SK-N-MC (cell line): ENCODE measurements at regions not wholly inside any gene's neighbourhood (a gene's known extent, or its start where the extent isn't known, plus 50 kb on each side); places are given as distances from the start of the nearest gene placed in this dataset.

Source experiments
- DNase-seq: peaks from one replicate; pipeline ENCODE4 v3.0.0-alpha.2; 2011; ENCODE audit warnings: low read depth, low spot score
- H3K27ac ChIP-seq: fragments of 200-600 bp; sonication (generic); 2 replicates; pipeline ENCODE4 v1.5.1; 2016; ENCODE audit warnings: mixed run types
- H3K36me3 ChIP-seq: fragments of 200-600 bp; sonication (generic); 2 replicates; pipeline ENCODE4 v1.6.1; 2017; ENCODE audit warnings: antibody characterized with exemption, low read length, mixed read lengths; ENCODE audit not compliant: insufficient read depth
- H3K4me3 ChIP-seq: fragments of 200-600 bp; sonication (generic); 2 replicates; pipeline ENCODE4 v1.5.1; 2016
- H3K9ac ChIP-seq: fragments of 200-600 bp; sonication (generic); 2 replicates; pipeline ENCODE4 v1.8.0; 2017; ENCODE audit warnings: mixed run types, mixed read lengths; ENCODE audit not compliant: insufficient read length
- H3K9me3 ChIP-seq: fragments of 200-600 bp; sonication (generic); 2 replicates; pipeline ENCODE4 v1.6.1; 2017; ENCODE audit warnings: low read depth, mild to moderate bottlenecking, antibody characterized with exemption, low read length, moderate library complexity, mixed read lengths
- EZH2 ChIP-seq: fragments of 200-600 bp; sonication (generic); IDR thresholded peaks from one replicate; pipeline ENCODE4 v1.6.1; 2017; ENCODE audit warnings: antibody characterized with exemption
- FOXP2 ChIP-seq: optimal IDR thresholded peaks from 2 replicates; pipeline ENCODE3; 2011; ENCODE audit warnings: mild to moderate bottlenecking, moderate library complexity; ENCODE audit not compliant: insufficient read depth; ENCODE audit errors: extremely low read length, control extremely low read depth
- POLR2AphosphoS5 ChIP-seq: IDR thresholded peaks from 2 replicates; pipeline ENCODE4 v1.6.1; 2012; ENCODE audit warnings: mild to moderate bottlenecking, low read depth, low read length, borderline replicate concordance

DNA sequence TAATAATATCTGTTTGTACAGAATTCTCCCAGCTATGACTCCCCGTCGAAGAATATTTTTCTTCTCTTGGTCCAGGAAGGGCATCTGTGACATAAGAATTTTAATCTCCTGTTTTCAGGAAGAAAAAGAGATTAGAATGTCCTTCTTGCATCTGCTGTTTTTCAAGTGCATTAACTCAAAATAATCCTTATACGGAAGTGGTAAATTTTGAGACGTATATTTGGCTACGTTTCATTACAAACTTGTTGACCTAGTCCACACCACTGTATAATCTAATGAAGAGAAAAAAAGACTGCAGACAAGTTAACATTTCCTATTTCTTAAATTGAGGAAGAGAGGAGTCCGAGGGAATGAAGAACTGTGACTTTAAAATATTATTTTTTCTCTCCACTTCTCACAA is 959.9 kb downstream of the DIAPH3 start:
- H3K9me3 ChIP-seq = no peaks in the 10 kb centered on the region
- DNase-seq = no peak
- no peaks in the 10 kb centered on the region for H3K36me3 ChIP-seq
- no peak for TF ChIP-seq EZH2
- TF ChIP-seq FOXP2 = no peak
- no peak for TF ChIP-seq POLR2AphosphoS5
- no peak overlapping the region for H3K4me3 ChIP-seq
- H3K9ac ChIP-seq = no peak overlapping the region
- no peak overlapping the region for H3K27ac ChIP-seq

GRCh38 chr13:59205501-59205900 is 958.2 kb downstream of the DIAPH3 start:
- Histone ChIP-seq H3K36me3 (no peaks in the 10 kb centered on the region), H3K9ac (no peak overlapping the region), H3K9me3 (no peaks in the 10 kb centered on the region), H3K27ac (no peak overlapping the region), H3K4me3 (no peak overlapping the region)
- TF ChIP-seq EZH2 (no peak), POLR2AphosphoS5 (no peak), FOXP2 (no peak)
- DNase-seq = no peak

DNA sequence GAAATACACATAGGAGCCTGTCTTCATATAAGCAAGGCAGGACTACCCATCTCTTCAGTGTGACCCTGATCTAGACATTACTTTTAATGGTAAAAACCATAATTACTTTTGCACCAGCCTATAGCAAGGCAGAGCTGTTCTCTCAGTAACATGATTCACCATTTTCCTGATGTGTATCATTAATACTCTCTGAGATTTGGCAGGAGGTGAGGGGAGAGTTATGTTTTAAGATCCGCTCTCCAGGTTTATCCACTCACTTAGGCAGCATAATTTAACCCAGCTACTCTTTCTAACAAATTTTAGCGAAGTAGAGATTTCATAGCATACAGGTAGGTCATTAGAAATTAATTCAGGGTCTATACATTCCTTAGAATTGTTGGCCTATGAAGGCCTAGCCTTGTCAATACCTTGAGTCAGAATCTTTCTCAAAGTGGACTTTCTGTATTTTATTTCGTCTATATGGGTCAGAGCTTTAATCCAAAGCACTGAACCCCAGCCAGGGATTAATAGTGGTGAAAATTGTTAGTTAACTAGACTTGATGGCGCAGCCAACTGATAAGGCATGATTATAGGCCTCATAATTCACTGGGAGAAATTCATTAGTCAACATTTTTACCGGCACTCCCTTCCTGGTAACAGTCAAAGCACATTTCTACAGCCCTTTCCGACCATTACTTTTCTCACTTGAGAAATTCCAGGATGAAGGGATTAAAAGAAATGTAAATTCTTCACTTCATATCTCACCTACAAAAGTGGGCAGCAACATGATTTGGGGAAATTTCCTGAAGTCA is 955.1 kb downstream of the DIAPH3 start:
- peak overlapping the region; percentile 75 for H3K27ac ChIP-seq
- no peak for DNase-seq
- no peak overlapping the region for H3K4me3 ChIP-seq
- H3K9me3 ChIP-seq = no peaks in the 10 kb centered on the region
- no peaks in the 10 kb centered on the region for H3K36me3 ChIP-seq
- no peak for TF ChIP-seq POLR2AphosphoS5
- TF ChIP-seq EZH2 = no peak
- no peak for TF ChIP-seq FOXP2
- H3K9ac ChIP-seq = no peak overlapping the region

GRCh38 chr13:59210543-59210942 is 953.2 kb downstream of the DIAPH3 start:
- TF ChIP-seq FOXP2 = no peak
- no peak for TF ChIP-seq POLR2AphosphoS5
- TF ChIP-seq EZH2 = no peak
- no peaks in the 10 kb centered on the region for H3K9me3 ChIP-seq
- DNase-seq = no peak
- no peak overlapping the region for H3K9ac ChIP-seq
- no peak overlapping the region for H3K4me3 ChIP-seq
- H3K36me3 ChIP-seq = no peaks in the 10 kb centered on the region
- no peak overlapping the region for H3K27ac ChIP-seq

DNA sequence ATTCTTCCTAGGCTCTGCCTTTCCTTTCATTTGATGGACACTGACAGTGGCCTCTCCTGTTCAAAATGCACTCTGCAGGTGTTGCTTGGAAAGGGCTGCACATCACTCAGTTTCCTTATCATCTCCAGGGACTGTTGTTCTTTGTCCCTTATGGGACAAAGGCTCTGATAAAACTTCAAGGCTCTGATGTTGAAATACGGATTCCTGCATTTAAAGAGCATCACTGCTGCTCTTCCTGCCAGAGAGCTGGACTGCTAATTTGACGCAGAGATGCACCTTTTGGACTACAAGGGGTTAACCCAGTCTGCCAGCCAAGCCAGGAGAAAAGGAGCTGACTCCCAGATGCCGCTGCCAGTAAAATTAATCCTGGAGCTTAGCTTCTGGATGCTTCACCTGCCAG is 952.1 kb downstream of the DIAPH3 start:
- no peak for TF ChIP-seq POLR2AphosphoS5
- TF ChIP-seq FOXP2 = no peak
- TF ChIP-seq EZH2 = no peak
- H3K36me3 ChIP-seq = no peaks in the 10 kb centered on the region
- DNase-seq = no peak
- H3K9me3 ChIP-seq = no peaks in the 10 kb centered on the region
- H3K4me3 ChIP-seq = no peak overlapping the region
- H3K27ac ChIP-seq = no peak overlapping the region
- H3K9ac ChIP-seq = no peak overlapping the region

GRCh38 chr13:59229401-59229800 is 934.3 kb downstream of the DIAPH3 start:
- H3K4me3 ChIP-seq = peak overlapping the region; percentile 42
- TF ChIP-seq POLR2AphosphoS5 (no peak), FOXP2 (no peak), EZH2 (no peak)
- peak overlapping the region; percentile 59; the same call in 1 of the 2 replicates for H3K27ac ChIP-seq
- H3K9me3 ChIP-seq = no peaks in the 10 kb centered on the region
- no peak overlapping the region for H3K9ac ChIP-seq
- H3K36me3 ChIP-seq = no peaks in the 10 kb centered on the region
- no peak for DNase-seq

DNA sequence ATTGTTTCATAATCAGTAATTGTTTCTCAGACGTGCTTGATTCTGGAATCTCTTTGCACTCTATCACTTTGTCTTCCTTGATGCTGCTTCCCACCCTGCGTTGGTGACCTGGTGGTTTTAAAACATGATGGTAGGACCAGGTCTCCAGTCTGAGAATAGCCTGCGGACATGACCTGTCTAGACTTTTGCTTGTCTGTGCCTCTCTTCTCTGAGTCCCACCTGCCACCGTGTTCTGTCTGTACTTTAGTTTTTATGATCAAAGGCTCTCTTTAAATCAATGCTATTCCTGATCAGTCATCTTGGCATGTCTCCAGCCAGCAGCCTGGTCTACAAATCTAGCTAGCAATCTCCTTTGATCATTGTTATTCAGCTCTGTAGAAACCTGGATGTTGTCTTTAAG is 933.9 kb downstream of the DIAPH3 start:
- H3K36me3 ChIP-seq = no peaks in the 10 kb centered on the region
- H3K4me3 ChIP-seq = no peak overlapping the region
- no peaks in the 10 kb centered on the region for H3K9me3 ChIP-seq
- H3K27ac ChIP-seq = no peak overlapping the region
- TF ChIP-seq POLR2AphosphoS5 (no peak), EZH2 (no peak), FOXP2 (no peak)
- no peak for DNase-seq
- no peak overlapping the region for H3K9ac ChIP-seq

GRCh38 chr13:59230484-59231264 is 933.1 kb downstream of the DIAPH3 start:
- Histone ChIP-seq H3K9ac (no peak overlapping the region), H3K4me3 (no peak overlapping the region), H3K9me3 (no peaks in the 10 kb centered on the region), H3K27ac (no peak overlapping the region), H3K36me3 (no peaks in the 10 kb centered on the region)
- TF ChIP-seq POLR2AphosphoS5 (no peak), FOXP2 (no peak), EZH2 (no peak)
- DNase-seq = no peak
